Glomerular endothelial cell (primary cell): ENCODE measurements at regions not wholly inside any gene's neighbourhood (a gene's known extent, or its start where the extent isn't known, plus 50 kb on each side); places are given as distances from the start of the nearest gene placed in this dataset.
A peak's percentile ranks its signal among the peaks of the same experiment; 100 is the strongest.
"Not testable (repeated sequence)": the region's sequence is repeated elsewhere in the genome, so short reads cannot be mapped to it uniquely, and the experiment has no call there.

ENCODE experiments used
- DNase-seq: peaks from one replicate; pipeline ENCODE4 v3.0.0-alpha.2; 2011; ENCODE audit warnings: low read depth, low spot score; ENCODE audit errors: extremely low read depth

GRCh38 chr11:115644856-115645255 is 140.6 kb upstream of the CADM1 start:
- DNase-seq = no peak

- no peak for DNase-seq
Observed at GRCh38 chr11:115643549-115644270, 139.5 kb upstream of the CADM1 start.

- DNase-seq = no peak
Observed at GRCh38 chr11:115642660-115643059, 138.4 kb upstream of the CADM1 start.

GRCh38 chr11:115637599-115638241 is 133.5 kb upstream of the CADM1 start:
- DNase-seq = no peak

- no peak for DNase-seq
Observed at GRCh38 chr11:115636753-115637527, 132.7 kb upstream of the CADM1 start.

GRCh38 chr11:115633977-115634376 is 129.8 kb upstream of the CADM1 start:
- DNase-seq = not testable (repeated sequence)

- no peak for DNase-seq
Observed at GRCh38 chr11:115632061-115632460, 127.8 kb upstream of the CADM1 start.

- DNase-seq = no peak
Observed at GRCh38 chr11:115631609-115632008, 127.4 kb upstream of the CADM1 start.

GRCh38 chr11:115630214-115630613 is 126.0 kb upstream of the CADM1 start:
- no peak for DNase-seq

- no peak for DNase-seq
Observed at GRCh38 chr11:115629456-115630015, 125.3 kb upstream of the CADM1 start.

- DNase-seq = no peak
Observed at GRCh38 chr11:115627666-115628460, 123.6 kb upstream of the CADM1 start.

GRCh38 chr11:115627071-115627470 is 122.9 kb upstream of the CADM1 start:
- no peak for DNase-seq

GRCh38 chr11:115626414-115626813 is 122.2 kb upstream of the CADM1 start:
- DNase-seq = no peak

GRCh38 chr11:115625502-115625901 is 121.3 kb upstream of the CADM1 start:
- no peak for DNase-seq

- DNase-seq = no peak
Observed at GRCh38 chr11:115624065-115624464, 119.8 kb upstream of the CADM1 start.

GRCh38 chr11:115623021-115623451 is 118.8 kb upstream of the CADM1 start:
- peak; percentile 37 for DNase-seq

GRCh38 chr11:115618428-115618827 is 114.2 kb upstream of the CADM1 start:
- no peak for DNase-seq

- DNase-seq = no peak
Observed at GRCh38 chr11:115617767-115618166, 113.6 kb upstream of the CADM1 start.

- no peak for DNase-seq
Observed at GRCh38 chr11:115616971-115617370, 112.8 kb upstream of the CADM1 start.

GRCh38 chr11:115613986-115614632 is 109.9 kb upstream of the CADM1 start:
- DNase-seq = no peak
